HepG2 (cell line): ENCODE measurements at regions not wholly inside any gene's neighbourhood (a gene's known extent, or its start where the extent isn't known, plus 50 kb on each side); places are given as distances from the start of the nearest gene placed in this dataset.

Source experiments
- SRY ChIP-seq: sonication (generic); formaldehyde crosslinking; IDR thresholded peaks from 2 replicates; pipeline ENCODE4 v1.8.0; 2022; ENCODE audit warnings: mild to moderate bottlenecking, missing genetic modification reagents
- ZBTB38 ChIP-seq: sonication (generic); formaldehyde crosslinking; IDR thresholded peaks from 2 replicates; pipeline ENCODE4 v1.5.1; 2020; ENCODE audit warnings: mild to moderate bottlenecking, missing genetic modification reagents
- ZHX2 ChIP-seq, 2 experiments: sonication (generic) in 1 of 2; formaldehyde crosslinking in 1 of 2; IDR thresholded peaks; 2 replicates each; pipeline versions ENCODE4 v1.6.1 to v1.9.0; 2014 to 2022; ENCODE audit warnings: antibody characterized with exemption in 1 of 2, borderline replicate concordance in 1 of 2, inconsistent platforms in 1 of 2, low read depth in 1 of 2, missing genetic modification reagents in 1 of 2
- TF ChIP-seq, protein P1 (sequence below): sonication (generic); formaldehyde crosslinking; IDR thresholded peaks from 2 replicates; pipeline ENCODE4 v1.4.0; 2020; ENCODE audit warnings: mild to moderate bottlenecking, low read depth, missing genetic modification reagents
- TF ChIP-seq, protein P2 (sequence below): sonication (generic); formaldehyde crosslinking; IDR thresholded peaks from 2 replicates; pipeline ENCODE4 v1.4.0; 2020; ENCODE audit warnings: mild to moderate bottlenecking, missing genetic modification reagents
- TF ChIP-seq, protein P3 (sequence below): sonication (generic); formaldehyde crosslinking; IDR thresholded peaks from 2 replicates; pipeline ENCODE4 v1.8.0; 2022; ENCODE audit warnings: missing genetic modification reagents, mild to moderate bottlenecking, moderate library complexity, borderline replicate concordance

GRCh38 chr2:175461839-175462238, 280.3 kb upstream of the ATP5MC3 start (continued):
- TF ChIP-seq, protein P1, sequence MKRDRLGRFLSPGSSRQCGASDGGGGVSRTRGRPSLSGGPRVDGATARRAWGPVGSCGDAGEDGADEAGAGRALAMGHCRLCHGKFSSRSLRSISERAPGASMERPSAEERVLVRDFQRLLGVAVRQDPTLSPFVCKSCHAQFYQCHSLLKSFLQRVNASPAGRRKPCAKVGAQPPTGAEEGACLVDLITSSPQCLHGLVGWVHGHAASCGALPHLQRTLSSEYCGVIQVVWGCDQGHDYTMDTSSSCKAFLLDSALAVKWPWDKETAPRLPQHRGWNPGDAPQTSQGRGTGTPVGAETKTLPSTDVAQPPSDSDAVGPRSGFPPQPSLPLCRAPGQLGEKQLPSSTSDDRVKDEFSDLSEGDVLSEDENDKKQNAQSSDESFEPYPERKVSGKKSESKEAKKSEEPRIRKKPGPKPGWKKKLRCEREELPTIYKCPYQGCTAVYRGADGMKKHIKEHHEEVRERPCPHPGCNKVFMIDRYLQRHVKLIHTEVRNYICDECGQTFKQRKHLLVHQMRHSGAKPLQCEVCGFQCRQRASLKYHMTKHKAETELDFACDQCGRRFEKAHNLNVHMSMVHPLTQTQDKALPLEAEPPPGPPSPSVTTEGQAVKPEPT (CRISPR knock-in tag), result no peak
- TF ChIP-seq, protein P2, sequence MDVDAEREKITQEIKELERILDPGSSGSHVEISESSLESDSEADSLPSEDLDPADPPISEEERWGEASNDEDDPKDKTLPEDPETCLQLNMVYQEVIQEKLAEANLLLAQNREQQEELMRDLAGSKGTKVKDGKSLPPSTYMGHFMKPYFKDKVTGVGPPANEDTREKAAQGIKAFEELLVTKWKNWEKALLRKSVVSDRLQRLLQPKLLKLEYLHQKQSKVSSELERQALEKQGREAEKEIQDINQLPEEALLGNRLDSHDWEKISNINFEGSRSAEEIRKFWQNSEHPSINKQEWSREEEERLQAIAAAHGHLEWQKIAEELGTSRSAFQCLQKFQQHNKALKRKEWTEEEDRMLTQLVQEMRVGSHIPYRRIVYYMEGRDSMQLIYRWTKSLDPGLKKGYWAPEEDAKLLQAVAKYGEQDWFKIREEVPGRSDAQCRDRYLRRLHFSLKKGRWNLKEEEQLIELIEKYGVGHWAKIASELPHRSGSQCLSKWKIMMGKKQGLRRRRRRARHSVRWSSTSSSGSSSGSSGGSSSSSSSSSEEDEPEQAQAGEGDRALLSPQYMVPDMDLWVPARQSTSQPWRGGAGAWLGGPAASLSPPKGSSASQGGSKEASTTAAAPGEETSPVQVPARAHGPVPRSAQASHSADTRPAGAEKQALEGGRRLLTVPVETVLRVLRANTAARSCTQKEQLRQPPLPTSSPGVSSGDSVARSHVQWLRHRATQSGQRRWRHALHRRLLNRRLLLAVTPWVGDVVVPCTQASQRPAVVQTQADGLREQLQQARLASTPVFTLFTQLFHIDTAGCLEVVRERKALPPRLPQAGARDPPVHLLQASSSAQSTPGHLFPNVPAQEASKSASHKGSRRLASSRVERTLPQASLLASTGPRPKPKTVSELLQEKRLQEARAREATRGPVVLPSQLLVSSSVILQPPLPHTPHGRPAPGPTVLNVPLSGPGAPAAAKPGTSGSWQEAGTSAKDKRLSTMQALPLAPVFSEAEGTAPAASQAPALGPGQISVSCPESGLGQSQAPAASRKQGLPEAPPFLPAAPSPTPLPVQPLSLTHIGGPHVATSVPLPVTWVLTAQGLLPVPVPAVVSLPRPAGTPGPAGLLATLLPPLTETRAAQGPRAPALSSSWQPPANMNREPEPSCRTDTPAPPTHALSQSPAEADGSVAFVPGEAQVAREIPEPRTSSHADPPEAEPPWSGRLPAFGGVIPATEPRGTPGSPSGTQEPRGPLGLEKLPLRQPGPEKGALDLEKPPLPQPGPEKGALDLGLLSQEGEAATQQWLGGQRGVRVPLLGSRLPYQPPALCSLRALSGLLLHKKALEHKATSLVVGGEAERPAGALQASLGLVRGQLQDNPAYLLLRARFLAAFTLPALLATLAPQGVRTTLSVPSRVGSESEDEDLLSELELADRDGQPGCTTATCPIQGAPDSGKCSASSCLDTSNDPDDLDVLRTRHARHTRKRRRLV (CRISPR knock-in tag), result no peak
- TF ChIP-seq ZBTB38 (CRISPR knock-in tag), result no peak
- TF ChIP-seq, protein P3, sequence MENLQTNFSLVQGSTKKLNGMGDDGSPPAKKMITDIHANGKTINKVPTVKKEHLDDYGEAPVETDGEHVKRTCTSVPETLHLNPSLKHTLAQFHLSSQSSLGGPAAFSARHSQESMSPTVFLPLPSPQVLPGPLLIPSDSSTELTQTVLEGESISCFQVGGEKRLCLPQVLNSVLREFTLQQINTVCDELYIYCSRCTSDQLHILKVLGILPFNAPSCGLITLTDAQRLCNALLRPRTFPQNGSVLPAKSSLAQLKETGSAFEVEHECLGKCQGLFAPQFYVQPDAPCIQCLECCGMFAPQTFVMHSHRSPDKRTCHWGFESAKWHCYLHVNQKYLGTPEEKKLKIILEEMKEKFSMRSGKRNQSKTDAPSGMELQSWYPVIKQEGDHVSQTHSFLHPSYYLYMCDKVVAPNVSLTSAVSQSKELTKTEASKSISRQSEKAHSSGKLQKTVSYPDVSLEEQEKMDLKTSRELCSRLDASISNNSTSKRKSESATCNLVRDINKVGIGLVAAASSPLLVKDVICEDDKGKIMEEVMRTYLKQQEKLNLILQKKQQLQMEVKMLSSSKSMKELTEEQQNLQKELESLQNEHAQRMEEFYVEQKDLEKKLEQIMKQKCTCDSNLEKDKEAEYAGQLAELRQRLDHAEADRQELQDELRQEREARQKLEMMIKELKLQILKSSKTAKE (CRISPR knock-in tag), result no peak
- no peak for TF ChIP-seq SRY
- TF ChIP-seq ZHX2 (IDR thresholded peaks at IDR 0.05; ENCODE audit: low read depth), result no peak
- TF ChIP-seq ZHX2 (CRISPR knock-in tag; IDR thresholded peaks at IDR 0.05; ENCODE audit: borderline replicate concordance), result no peak
